GM12875 (cell line): ENCODE measurements at regions not wholly inside any gene's neighbourhood (a gene's known extent, or its start where the extent isn't known, plus 50 kb on each side); places are given as distances from the start of the nearest gene placed in this dataset.

ENCODE experiments used
- H3K4me3 ChIP-seq: one replicate; pipeline ENCODE4 v1.5.1; 2011; ENCODE audit warnings: low read depth, low read length, control low read depth
- CTCF ChIP-seq: IDR thresholded peaks from 2 replicates; pipeline ENCODE4 v1.5.1; 2011; ENCODE audit warnings: low read depth, mild to moderate bottlenecking, control low read depth, inconsistent platforms, low read length, moderate library complexity, borderline replicate concordance; ENCODE audit not compliant: insufficient read depth

GRCh38 chr14:84541018-84541417, 988.9 kb upstream of the FLRT2 start:
- no peak overlapping the region for H3K4me3 ChIP-seq
- TF ChIP-seq CTCF, result no peak

GRCh38 chr14:84543859-84544258, 986.1 kb upstream of the FLRT2 start:
- H3K4me3 ChIP-seq, result no peak overlapping the region
- no peak for TF ChIP-seq CTCF

GRCh38 chr14:84544486-84545131, 985.3 kb upstream of the FLRT2 start:
- H3K4me3 ChIP-seq, result no peak overlapping the region
- TF ChIP-seq CTCF, result no peak

GRCh38 chr14:84546236-84546635, 983.7 kb upstream of the FLRT2 start:
- H3K4me3 ChIP-seq, result no peak overlapping the region
- TF ChIP-seq CTCF, result no peak

GRCh38 chr14:84554136-84554535, 975.8 kb upstream of the FLRT2 start:
- H3K4me3 ChIP-seq, result no peak overlapping the region
- no peak for TF ChIP-seq CTCF

- H3K4me3 ChIP-seq, result no peak overlapping the region
- no peak for TF ChIP-seq CTCF
These were observed 974.5 kb upstream of the FLRT2 start for GRCh38 chr14:84555493-84555892.

GRCh38 chr14:84566109-84566508, 963.8 kb upstream of the FLRT2 start:
- no peak for TF ChIP-seq CTCF
- no peak overlapping the region for H3K4me3 ChIP-seq
